ENCODE measurements at regions not wholly inside any gene's neighbourhood (a gene's known extent, or its start where the extent isn't known, plus 50 kb on each side); places are given as distances from the start of the nearest gene placed in this dataset.

DNA sequence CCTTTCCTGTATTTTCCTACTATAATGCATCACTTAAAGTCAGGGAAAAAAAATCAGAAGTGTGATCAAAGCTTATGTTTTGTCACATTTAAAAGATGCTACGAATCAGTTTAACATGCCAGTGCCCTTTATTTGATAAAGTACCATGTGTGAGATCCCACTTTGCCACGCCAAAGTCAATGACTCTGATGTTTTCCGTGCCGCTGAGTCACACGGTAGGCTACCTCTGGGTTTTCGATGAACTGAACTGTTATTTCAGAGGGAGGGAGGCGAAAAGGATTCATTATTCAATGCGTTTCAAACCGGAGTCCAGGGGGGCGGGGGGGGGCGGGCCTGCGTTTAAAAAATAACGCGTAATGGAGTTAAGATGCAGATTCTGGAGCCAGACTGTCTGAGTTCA, 203.0 kb downstream of the ABHD5 start:
- Histone ChIP-seq H3K18ac (ENCODE audit: low read depth, low read length) (no peak overlapping the region; the same call in 1 of the 2 replicates), H2BK5ac (ENCODE audit: low read depth, low read length, poor library complexity, severe bottlenecking) (no peak overlapping the region), H3K14ac (replicated peaks; ENCODE audit: low read depth, low read length) (no peak overlapping the region), H3K9ac (ENCODE audit: low read depth, low read length) (no peak overlapping the region), H4K5ac (ENCODE audit: low read depth, low read length) (no peak overlapping the region), H4K91ac (ENCODE audit: insufficient read depth, low read depth, low read length) (no peak overlapping the region; the same call in 1 of the 2 replicates), H3K4me1 (ENCODE audit: control insufficient read depth, insufficient read depth, low read length) (peaks cover 3% of the 10 kb centered on the region), H2AK5ac (ENCODE audit: low read depth, low read length) (no peak overlapping the region), H3K9me3 (ENCODE audit: control insufficient read depth, insufficient read depth, low read length) (no peaks in the 10 kb centered on the region), H4K20me1 (ENCODE audit: insufficient read depth, low read length) (no peaks in the 10 kb centered on the region), H3K36me3 (ENCODE audit: control insufficient read depth, insufficient read depth, low read length) (no peaks in the 10 kb centered on the region), H2BK15ac (ENCODE audit: low read depth, low read length) (no peak overlapping the region), H3K27me3 (ENCODE audit: control insufficient read depth, insufficient read depth, low read length) (peaks cover 34% of the 10 kb centered on the region), H3K4me3 (ENCODE audit: insufficient read depth, low read depth, low read length) (peak overlapping the region; percentile 46), H3K79me1 (ENCODE audit: low read depth in 1 of 2, low read length in 2 of 2) (no peaks in the 10 kb centered on the region), H2AFZ (replicated peaks; ENCODE audit: low read length, poor library complexity) (peak overlapping the region; percentile 87), H3K23ac (ENCODE audit: low read depth, low read length) (peak overlapping the region; percentile 57), H3K4me2 (ENCODE audit: low read depth, low read length) (peak overlapping the region; percentile 80), H3K56ac (ENCODE audit: extremely low read depth, insufficient read depth, low read length) (no peak overlapping the region), H4K8ac (ENCODE audit: low read depth in 2 of 2, low read length in 2 of 2) (peak overlapping the region; percentile 47 to 62; a peak in 2 of 4 replicates), H2BK120ac (ENCODE audit: low read depth, low read length) (peak overlapping the region; percentile 44; the same call in 1 of the 2 replicates), H2AK9ac (replicated peaks; ENCODE audit: low read depth, low read length, poor library complexity) (no peak overlapping the region), H3K27ac (ENCODE audit: insufficient read depth, low read length) (no peak overlapping the region; the same call in 1 of the 2 replicates), H2BK20ac (ENCODE audit: low read depth, low read length) (peak overlapping the region; percentile 36; the same call in 1 of the 2 replicates), H3K4ac (ENCODE audit: low read depth, low read length) (no peak overlapping the region), H3K9me1 (ENCODE audit: insufficient read depth, low read length) (no peaks in the 10 kb centered on the region)
- DNase-seq (no peak), ATAC-seq (ENCODE audit: low read depth) (peak; percentile 23)
- POLR2A ChIA-PET (ENCODE audit: unreplicated experiment) = no interaction called here
- intact Hi-C loops (cut with micrococcal nuclease) = no loop called here
- CTCF ChIA-PET = interaction anchor here (0.8 kb wide), 1 partner anchor 1130 kb away, joined by 3 read pairs; no protein-coding TSS in a partner anchor
- BruUV-seq (replicated peaks) = no TSS peak
- no peak for TF ChIP-seq CHD1 (IDR thresholded peaks at IDR 0.05; ENCODE audit: low read depth, low read length)
- TF ChIP-seq RCOR1 (IDR thresholded peaks at IDR 0.05; ENCODE audit: insufficient replicate concordance, low read length) = no peak
- no peak for TF ChIP-seq SMC3 (IDR thresholded peaks at IDR 0.05; ENCODE audit: low read depth, low read length)
- TF ChIP-seq POLR2A (IDR thresholded peaks at IDR 0.05; ENCODE audit: low read depth, low read length) = no peak
- no peak for TF ChIP-seq RFX5 (IDR thresholded peaks at IDR 0.05; ENCODE audit: low read depth, low read length)
- no peak for TF ChIP-seq FOS (IDR thresholded peaks at IDR 0.05; ENCODE audit: low read depth, low read length)
- TF ChIP-seq NFE2L2 (IDR thresholded peaks at IDR 0.05; ENCODE audit: low read depth, low read length) = no peak
- dilution Hi-C loops (cut with HindIII; ENCODE audit: low sequenced_read_pairs, unreplicated experiment) = no loop called here
- in situ Hi-C loops (cut with MboI; ENCODE audit: low sequenced_read_pairs) = no loop called here
- WGBS, 2 experiments (ENCODE audit: extremely low coverage in 2 of 2, insufficient read length in 1 of 2) = 26% methylated on average over 3 of the region's 14 CpGs; no CpG with 5 or more reads in 1 of the 2 experiments

Data from IMR-90 (cell line).